GM19455 (cell line): ENCODE measurements at regions not wholly inside any gene's neighbourhood (a gene's known extent, or its start where the extent isn't known, plus 50 kb on each side); places are given as distances from the start of the nearest gene placed in this dataset.

Experiments
- ATAC-seq: cut with Tn5 transposase; IDR thresholded peaks from one replicate; pipeline ENCODE4 v1.9.1; 2021; ENCODE audit not compliant: unreplicated experiment

DNA sequence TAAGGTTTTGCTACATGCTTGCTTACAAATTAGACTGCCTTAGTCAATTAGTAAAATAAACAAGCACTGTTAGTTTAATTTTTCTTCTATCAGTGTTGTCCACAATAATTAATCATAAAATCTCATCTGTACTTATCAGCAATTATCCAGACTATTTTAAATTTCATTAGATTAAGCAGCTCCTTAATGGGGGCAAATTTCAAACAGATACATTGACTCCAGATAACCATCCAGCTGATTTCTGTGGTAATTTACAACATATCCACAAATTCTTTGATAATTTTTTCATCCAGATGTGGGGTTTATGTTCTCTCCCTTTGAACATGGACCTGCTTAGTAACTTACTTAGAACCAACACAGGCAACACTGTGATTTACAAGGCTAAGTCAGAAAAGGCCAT is 170.4 kb upstream of the CWC22 start:
- no peak for ATAC-seq

DNA sequence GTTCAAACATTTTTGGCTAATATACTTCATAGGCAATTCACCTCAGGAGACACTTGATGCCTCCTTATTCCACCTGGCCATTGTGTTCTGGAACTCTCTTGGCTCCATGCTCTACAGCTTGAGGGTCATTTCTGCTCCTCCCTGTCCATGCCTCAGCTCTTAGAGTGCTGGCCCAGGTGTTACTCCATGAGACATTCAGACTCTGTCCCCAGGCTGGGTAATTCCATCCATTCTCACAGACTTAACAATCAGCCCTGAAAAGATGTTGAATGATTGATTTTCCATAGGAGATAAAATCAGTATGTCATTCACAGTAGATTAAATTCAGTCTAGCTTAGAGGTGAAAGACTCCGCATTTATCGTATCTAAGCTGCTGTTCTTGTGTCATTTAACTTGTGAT is 168.6 kb upstream of the CWC22 start:
- ATAC-seq, result no peak

DNA sequence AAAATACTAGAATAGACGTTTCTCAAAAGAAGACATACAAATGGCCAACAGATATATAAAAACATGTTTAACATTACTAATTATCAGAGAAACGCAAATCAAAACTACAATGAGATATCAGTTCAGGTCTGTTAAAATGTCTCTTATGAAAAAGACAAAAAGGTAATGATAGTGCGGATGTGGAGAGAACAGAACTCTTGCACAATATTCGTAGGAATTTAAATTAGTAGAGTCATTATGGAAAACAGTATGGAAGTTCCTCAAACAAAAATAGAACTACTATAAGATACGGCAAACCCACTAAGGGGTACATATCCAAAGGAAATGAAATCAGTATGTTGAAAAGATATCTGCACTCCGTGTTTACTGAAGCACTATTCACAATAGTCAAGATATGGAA is 167.5 kb upstream of the CWC22 start:
- no peak for ATAC-seq

DNA sequence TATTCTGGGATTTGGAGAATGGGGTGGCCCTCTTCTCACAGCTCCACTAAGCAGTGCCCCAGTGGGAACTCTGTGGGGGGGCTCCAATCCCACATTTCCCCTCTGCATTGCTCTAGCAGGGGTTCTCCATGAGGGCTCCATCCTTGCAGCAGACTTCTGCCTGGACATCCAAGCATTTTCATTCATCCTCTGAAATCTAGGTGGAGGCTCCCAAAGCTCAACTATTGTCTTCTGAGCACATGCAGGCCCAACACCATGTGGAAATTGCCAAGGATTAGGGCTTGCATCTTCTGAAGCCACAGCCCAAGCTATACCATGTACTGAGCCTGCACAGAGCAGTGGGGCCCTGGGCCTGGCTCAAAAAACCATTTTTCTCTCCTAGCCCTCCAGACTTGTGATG is 162.4 kb upstream of the CWC22 start:
- ATAC-seq, result no peak

DNA sequence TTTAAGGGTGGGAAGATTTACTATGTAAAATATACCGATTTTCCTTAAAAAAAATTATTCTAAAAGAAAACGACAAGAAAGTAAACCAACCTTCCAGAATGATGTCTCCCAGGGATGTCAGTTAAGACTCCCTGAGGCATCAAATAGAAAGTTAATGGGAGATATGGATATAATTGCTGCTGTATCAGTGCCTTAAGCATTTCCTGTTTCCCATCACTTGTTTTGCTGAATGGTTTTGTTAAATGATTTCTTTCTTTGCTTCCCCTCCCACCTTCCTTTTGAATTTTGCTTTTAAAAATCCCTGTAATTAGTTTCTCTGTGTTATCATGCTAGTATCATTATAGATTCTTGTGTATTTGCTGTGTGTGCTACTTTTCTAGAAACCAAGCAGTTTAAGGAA is 154.3 kb upstream of the CWC22 start:
- ATAC-seq, result no peak

DNA sequence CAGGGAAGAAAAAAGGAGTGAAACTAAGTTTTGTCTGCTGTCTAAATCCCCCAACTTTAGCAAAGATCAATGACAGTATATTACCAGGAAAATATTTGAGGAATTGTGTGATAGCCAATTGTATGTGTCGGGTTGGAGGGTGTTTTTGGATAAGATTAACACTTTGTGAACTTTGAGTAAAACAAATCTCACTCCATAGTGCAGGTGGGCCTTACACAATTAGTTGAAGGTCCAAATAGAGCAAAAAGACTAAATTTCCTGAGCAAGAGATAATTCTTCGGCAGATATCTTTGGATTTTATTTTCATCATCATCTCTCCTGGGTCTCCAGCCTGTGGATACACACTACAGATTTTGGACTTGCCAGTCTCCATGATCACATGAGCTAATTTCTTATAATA is 152.8 kb upstream of the CWC22 start:
- no peak for ATAC-seq

DNA sequence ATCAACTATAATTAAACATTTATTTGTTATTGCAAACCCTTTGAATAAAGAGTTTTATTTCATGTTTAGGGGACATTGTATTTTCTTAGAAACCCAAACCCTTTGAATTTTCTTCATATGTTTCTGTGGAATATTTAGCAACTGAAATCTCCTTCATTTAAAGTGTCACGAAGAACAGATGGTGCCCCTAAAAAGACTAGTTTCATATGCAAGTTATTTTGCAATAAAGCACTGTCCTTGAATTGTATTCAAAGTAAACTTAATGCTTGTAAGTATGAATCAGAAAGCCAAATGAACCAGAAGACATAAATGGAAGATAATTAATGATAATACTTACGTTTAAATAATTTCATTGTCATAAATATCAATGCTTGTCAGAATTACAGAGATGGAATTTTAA is 151.9 kb upstream of the CWC22 start:
- ATAC-seq, result no peak

DNA sequence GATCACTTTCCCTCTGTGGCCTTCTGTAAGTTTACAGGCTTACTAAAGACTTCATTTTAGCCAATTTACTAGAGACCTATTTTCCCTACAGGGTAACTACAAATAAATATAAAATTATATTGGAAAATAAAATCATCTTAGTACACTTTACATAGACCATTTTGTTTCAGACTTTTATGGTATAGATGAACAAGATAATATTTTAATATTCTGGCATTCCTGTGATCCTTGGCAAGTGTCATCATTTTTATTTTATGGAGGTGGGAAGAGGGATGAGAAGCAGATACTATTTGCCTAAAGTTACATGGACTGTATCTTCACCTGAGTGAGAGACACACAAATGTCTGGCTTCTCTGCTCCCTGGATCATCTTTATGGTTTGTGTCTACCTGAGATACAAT is 149.6 kb upstream of the CWC22 start:
- ATAC-seq, result no peak

DNA sequence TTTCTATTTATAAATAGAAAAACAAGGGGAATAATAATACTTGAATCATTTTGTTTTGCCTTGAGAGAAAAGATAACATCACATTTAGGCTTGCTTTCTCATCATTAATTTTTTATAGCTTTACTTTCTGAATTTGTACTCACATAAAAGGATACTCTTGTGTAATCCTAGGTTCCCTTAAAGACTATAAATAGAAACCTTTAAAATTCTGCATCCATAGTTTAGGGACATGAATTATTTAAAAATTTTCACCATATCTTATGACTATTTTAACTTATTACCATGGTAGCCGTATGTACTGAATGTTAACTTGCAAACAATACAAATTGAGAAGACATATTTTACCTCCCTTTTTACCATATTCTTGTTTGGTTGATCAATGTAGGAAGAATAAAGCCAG is 143.5 kb upstream of the CWC22 start:
- ATAC-seq, result no peak

DNA sequence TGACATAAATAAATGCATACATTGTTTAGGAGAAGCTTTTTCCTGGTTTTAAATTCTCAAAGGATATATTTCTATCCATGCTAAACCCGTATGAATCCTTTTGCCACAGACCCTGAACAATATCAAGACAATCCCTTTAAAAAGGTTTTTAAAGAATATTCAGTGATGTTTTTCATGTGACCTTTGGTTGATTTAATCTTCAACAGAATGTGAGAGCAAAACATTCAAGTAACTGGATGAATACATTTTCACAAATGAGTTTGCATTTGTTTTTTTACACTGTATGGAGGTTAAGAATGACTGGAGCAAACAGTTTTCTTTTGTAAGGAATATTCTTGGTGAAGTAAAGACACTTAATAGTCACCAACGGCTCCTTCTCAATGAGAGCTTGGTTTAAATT is 139.4 kb upstream of the CWC22 start:
- ATAC-seq, result no peak

DNA sequence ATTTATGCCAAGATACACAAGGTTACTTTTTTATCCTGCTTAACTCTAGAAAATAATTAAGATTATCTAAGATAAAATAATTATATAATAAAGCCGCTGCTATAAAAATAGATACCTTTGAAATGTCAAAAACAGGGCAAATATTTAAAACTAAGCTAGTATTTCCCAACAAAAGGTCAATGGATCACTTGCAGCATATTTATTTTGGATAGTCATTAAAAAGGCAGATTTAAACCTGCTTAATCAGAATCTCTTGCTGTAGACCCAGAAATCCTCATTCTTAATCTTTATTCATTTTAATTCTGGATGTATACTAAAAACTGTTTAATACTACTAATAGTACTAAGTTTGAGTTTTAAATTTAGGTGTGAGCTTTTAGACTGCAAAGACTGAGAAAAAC is 139.0 kb upstream of the CWC22 start:
- no peak for ATAC-seq

DNA sequence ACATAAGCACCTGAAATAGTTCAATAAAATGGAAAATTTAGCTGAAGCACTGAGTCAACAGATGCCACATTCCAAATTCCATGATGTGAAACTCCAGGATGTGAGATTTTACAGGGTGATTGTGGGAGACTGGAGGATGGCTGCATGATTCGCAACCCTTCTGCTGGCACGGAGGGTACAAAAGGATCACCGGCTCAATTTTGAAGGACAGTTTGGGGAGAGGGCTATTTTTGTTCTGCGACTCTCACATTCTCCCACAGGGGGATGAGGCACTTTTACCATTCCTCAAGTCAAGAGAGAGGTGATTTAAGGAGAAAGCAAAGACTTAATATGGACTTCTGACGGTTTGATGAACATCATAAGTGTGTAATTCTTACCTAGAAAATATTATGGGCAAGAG is 138.1 kb upstream of the CWC22 start:
- no peak for ATAC-seq

DNA sequence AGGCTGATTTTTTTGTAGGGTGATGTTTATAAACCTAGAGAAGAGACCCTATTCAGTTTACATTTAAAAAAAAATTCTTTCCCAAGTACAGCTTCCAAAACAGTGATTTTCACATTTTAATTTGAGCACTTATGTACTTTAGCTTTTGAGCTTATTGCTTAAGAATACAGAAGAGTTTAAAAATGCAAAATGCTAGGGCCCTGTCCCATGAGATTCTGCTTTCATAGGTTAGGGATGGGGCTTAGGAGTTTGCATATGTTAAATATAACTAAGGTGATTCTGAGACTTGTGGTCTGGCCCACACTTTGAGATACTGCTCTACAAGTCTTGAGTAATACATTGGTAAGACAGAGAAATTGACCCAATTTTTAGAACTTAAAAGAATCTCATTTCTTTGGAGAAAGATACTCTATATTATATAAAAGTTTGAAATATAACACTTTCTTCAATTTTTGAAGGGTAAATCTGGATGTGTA is 137.3 kb upstream of the CWC22 start:
- no peak for ATAC-seq

DNA sequence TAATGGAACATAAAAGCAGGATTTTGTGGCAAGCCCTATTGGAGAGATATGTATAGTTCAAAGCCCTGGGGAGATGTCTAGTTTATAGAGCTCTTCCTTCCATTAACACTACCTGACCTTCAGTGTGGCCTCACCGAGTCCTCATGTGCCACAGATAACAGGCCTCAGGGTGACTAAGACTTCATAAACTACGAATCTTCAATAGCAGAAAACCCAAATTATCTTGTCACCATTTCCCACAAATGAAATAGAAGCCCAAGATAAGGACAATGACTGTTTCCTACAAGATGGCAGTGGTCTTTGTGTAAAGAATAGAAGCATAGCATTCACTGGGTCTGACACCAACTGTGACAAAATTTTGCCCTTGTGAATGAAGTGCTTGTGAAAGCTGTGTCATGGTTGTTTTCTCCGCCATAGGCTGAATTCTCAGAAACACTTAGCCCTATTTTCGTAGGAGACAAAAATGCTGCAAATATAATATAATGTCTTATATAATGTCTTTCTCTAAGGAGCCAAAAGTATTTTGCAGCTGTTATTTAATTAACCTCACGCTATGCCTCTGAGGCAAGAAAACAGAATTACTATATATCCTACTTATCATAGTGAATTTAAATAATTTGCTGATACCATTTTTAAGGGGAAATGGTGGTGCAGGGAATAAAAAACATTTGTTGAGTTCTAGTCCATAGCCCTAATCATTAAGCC is 136.7 kb upstream of the CWC22 start:
- ATAC-seq, result no peak

DNA sequence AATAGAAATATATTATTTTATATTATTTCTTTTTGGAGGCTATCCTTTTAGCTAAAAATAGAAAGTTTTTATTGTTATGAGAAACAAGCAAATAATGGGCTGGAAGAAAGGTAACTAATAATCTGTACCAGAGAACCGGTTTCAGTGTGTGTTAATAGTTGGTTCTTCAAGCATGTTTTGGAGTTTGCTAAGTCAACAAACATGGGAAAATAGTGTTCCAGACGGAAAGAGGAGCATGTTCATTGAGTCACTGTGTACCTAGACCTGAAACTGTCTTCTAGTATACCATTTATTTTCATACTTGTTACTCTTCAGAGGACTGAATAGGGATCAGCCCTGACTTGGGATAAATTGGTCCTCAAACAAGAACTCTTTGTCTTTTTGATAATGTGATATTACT is 134.5 kb upstream of the CWC22 start:
- no peak for ATAC-seq

DNA sequence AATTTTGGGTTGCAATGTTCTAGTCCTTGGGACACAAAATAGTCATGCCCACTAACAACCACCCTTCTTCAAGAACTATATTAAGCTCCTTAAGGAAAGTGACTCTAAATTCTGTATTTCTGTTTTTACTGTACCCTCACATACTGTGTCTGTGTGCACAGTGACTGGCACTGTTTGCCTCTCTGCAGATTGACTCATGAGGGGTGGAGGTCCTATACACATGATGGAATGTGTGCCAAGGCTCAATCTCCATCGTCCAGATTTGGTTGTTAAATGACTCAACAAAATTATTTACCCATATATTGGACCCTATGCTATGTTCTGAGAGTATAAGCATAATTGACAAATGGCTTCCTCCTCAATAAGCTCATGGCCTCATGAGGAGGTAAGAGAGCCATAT is 126.6 kb upstream of the CWC22 start:
- no peak for ATAC-seq

DNA sequence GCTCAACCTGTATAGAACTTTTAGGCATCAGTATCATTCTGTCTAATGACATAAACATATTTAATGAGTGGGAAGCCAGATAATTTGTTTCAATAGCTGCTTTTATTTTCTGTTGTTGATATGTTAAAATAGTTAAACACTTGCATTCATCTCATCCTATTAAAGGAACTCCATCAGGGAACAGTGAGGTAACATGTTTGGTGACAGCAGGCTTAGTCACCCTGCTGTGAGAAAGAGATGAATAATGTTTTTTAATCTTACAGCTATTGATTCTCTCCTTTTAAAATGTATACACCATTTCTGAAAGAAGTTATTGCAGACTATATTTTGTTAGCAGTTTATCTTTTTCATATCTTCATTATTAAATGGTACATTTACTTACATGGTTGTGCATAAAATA is 123.3 kb upstream of the CWC22 start:
- no peak for ATAC-seq

DNA sequence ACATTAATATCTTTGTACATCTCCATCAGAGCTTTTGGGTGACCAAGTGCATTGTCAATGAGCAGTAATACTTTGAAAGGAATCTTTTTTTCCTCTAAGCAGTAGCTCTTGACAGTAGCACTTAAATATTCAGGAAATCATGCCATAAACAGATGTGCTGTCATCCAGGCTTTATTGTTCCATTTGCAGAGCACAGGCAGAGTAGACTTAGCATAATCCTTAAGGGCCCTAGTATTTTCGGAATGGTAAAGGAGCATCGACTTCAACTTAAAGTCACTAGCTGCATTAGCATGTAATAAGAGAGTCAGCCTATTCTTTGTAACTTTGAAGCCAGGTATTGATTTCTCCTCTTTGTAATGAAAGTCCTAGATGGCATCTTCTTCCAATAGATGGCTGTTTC is 121.8 kb upstream of the CWC22 start:
- ATAC-seq, result no peak

DNA sequence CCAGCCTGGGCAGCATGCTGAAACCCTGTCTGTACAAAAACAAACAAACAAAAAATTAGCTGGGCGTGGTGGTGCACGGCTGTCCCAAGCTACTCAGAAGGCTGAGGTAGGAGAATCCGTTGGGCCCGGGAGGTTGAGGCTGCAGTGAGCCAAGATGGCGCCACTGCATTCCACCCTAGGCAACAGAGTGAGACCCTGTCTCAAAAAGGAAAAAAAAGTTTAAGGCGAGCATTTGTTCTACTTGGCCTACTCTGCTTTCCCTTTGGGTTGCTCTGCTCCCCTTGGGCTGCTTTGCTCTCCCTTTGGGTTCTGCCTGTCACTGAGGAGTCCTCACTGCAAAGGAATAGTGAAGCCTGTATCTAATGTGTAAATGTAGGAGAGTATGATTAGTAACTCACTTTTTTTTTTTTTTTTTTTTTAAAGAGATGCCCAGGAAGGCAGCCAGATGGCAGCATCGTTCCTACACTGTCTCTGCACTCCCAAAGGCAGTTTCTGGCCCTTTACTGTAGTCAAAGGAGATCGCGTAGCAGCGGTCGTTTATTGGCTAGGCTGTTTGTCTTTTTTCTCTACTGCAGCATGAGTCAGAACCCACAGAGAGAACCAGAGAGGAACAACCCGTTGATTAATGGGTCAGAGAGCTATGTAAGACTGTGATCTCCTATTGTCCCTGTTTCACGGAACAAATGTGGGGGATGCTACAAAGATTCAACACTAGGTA is 118.3 kb upstream of the CWC22 start:
- ATAC-seq, result peak; percentile 56

DNA sequence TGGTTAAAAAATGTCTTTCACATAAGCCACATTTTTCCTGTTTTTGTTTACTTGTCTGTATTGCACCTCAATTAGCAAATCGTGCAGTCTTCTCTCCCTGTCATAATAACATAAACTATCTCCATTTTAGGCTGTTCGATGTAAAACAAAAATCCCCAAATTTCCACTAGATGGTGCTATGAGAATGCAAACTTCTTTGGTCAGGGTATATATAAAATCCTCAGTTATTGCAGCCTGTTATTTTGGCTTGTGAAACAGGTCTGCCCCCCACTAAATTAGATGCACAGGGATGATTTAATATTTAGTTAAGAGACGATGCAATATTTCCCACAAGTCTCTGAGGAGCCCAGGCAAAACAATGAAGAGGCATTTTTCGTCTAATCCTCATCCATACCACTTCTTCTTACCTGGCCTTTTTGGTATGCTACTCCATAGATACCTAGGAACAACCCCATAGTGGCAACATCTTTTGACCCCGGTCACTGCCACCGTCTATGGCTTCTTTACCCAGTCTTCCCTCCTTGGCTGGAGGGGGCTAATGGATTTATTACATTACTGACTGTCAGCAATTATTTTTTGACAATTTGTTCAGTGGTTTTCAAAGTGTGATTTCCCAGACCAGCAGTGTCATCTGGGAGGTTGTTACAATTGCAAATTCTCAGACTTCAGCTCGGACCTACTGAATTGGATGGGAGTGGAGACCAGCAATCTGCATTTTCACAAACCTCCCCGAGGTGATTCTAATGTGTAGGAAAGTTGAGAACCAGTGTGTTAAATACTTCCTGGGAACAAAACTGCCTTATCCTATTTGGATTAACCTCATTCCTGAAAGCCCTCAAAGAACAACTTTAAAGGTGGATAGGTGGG is 117.4 kb upstream of the CWC22 start:
- peak; percentile 74 for ATAC-seq

DNA sequence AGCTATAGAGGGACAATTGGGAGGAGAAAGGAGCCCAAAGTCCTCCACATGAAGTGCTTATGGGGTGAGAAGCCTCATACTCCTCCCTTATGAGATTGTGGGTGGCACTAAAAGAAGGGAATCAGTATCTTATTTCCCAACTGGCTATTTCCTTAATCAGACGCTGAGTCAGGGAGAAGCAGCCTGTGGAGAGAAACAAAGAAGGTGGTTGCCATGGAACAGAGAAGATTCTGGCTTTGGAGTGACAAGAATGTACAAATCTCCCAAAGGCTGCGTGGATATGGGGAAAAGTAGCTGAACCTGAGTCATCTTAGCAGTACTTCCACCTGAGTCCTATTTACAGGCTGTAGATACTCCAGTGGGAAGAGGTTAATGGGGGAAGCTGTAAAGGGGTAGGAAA is 115.8 kb upstream of the CWC22 start:
- ATAC-seq, result no peak

DNA sequence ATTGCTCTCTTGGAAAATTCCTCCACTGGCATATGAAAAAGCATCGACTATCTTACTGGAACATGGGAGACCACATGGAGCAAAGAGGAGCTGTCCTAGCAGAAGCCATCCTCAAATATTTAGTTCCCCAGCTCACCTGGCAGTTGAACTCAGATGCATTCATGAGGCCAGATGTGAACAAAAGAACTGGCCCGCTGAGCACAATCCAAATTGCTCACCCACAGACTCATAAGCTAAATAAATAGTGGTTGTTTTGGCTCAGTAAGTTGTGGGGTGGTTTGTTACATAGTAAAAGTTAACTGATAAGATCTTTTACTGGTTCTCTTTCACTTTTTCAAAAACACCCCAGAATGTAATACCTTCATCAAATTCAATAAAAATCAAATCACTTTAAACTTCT is 108.6 kb upstream of the CWC22 start:
- no peak for ATAC-seq
